Tibial nerve (tissue), 4 donors: ENCODE measurements at regions not wholly inside any gene's neighbourhood (a gene's known extent, or its start where the extent isn't known, plus 50 kb on each side); places are given as distances from the start of the nearest gene placed in this dataset.

Source experiments
- EP300 ChIP-seq, 2 donors: sonication (generic); formaldehyde crosslinking; IDR thresholded peaks; one replicate each; pipeline ENCODE4 v1.6.1; 2017; ENCODE audit warnings: antibody characterized with exemption in 2 of 2, mild to moderate bottlenecking in 1 of 2
- POLR2A ChIP-seq, 2 donors: fragments of 450-650 bp; IDR thresholded peaks; one replicate each; pipeline ENCODE4 v1.6.1; 2017; ENCODE audit warnings: antibody characterized with exemption in 2 of 2, mild to moderate bottlenecking in 2 of 2, moderate library complexity in 2 of 2
- TF ChIP-seq, protein P1 (sequence below), 5 experiments: fragments of 200-600 bp in 3 of 5; fragments of 450-650 bp in 2 of 5; sonication (generic) in 3 of 5; IDR thresholded peaks; one replicate each; pipeline ENCODE4 v1.5.1; 2016 to 2019; ENCODE audit warnings: antibody characterized with exemption in 5 of 5, mild to moderate bottlenecking in 3 of 5, moderate library complexity in 2 of 5

GRCh38 chr15:53274630-53275029 lies 484.5 kb upstream of the ONECUT1 start:
- TF ChIP-seq, protein P1, sequence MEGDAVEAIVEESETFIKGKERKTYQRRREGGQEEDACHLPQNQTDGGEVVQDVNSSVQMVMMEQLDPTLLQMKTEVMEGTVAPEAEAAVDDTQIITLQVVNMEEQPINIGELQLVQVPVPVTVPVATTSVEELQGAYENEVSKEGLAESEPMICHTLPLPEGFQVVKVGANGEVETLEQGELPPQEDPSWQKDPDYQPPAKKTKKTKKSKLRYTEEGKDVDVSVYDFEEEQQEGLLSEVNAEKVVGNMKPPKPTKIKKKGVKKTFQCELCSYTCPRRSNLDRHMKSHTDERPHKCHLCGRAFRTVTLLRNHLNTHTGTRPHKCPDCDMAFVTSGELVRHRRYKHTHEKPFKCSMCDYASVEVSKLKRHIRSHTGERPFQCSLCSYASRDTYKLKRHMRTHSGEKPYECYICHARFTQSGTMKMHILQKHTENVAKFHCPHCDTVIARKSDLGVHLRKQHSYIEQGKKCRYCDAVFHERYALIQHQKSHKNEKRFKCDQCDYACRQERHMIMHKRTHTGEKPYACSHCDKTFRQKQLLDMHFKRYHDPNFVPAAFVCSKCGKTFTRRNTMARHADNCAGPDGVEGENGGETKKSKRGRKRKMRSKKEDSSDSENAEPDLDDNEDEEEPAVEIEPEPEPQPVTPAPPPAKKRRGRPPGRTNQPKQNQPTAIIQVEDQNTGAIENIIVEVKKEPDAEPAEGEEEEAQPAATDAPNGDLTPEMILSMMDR (IDR thresholded peaks at IDR 0.05) = no peak
- no peak for TF ChIP-seq POLR2A (IDR thresholded peaks at IDR 0.05)
- no peak for TF ChIP-seq EP300 (IDR thresholded peaks at IDR 0.05)
